GM23338 (cell line): ENCODE measurements at regions not wholly inside any gene's neighbourhood (a gene's known extent, or its start where the extent isn't known, plus 50 kb on each side); places are given as distances from the start of the nearest gene placed in this dataset.

ENCODE experiments used
- CREB1 ChIP-seq: fragments of 250-450 bp; sonication (Bioruptor Pico); IDR thresholded peaks from 2 replicates; pipeline ENCODE4 v1.5.0; 2020; ENCODE audit warnings: low read depth, mild to moderate bottlenecking, moderate library complexity
- ETS1 ChIP-seq: IDR thresholded peaks from 2 replicates; pipeline ENCODE4 v1.6.1; 2016; ENCODE audit warnings: antibody characterized with exemption
- EZH2 ChIP-seq: fragments of 200-600 bp; sonication (generic); IDR thresholded peaks from one replicate; pipeline ENCODE4 v1.8.0; 2017; ENCODE audit warnings: antibody characterized with exemption, mild to moderate bottlenecking, low read depth; ENCODE audit not compliant: unreplicated experiment
- EZH2phosphoT487 ChIP-seq: fragments of 200-600 bp; sonication (generic); IDR thresholded peaks from one replicate; pipeline ENCODE4 v1.8.1; 2018; ENCODE audit warnings: antibody characterized with exemption; ENCODE audit not compliant: unreplicated experiment
- JUNB ChIP-seq: IDR thresholded peaks from one replicate; pipeline ENCODE4 v1.6.1; 2016; ENCODE audit warnings: antibody characterized with exemption; ENCODE audit not compliant: unreplicated experiment
- NANOG ChIP-seq: IDR thresholded peaks from 2 replicates; pipeline ENCODE4 v1.6.1; 2016; ENCODE audit warnings: antibody characterized with exemption, borderline replicate concordance
- POLR2AphosphoS5 ChIP-seq: IDR thresholded peaks from 2 replicates; pipeline ENCODE4 v1.6.1; 2016; ENCODE audit warnings: antibody characterized with exemption, low read depth
- REST ChIP-seq: IDR thresholded peaks from one replicate; pipeline ENCODE4 v1.6.1; 2018; ENCODE audit warnings: antibody characterized with exemption; ENCODE audit not compliant: unreplicated experiment
- STAT1 ChIP-seq: IDR thresholded peaks from one replicate; pipeline ENCODE4 v1.6.1; 2016; ENCODE audit warnings: antibody characterized with exemption; ENCODE audit not compliant: unreplicated experiment
- ZNF114 ChIP-seq: fragments of 250-450 bp; sonication (Bioruptor Pico); IDR thresholded peaks from 2 replicates; pipeline ENCODE4 v1.5.0; 2020; ENCODE audit warnings: mild to moderate bottlenecking, moderate library complexity
- ZNF331 ChIP-seq: fragments of 250-450 bp; sonication (Bioruptor Pico); IDR thresholded peaks from 2 replicates; pipeline ENCODE4 v1.5.0; 2020; ENCODE audit warnings: low read depth, mild to moderate bottlenecking, moderate library complexity
- ZNF462 ChIP-seq: fragments of 250-450 bp; sonication (Bioruptor Pico); IDR thresholded peaks from 2 replicates; pipeline ENCODE4 v1.5.0; 2020; ENCODE audit warnings: mild to moderate bottlenecking, moderate library complexity
- TF ChIP-seq, protein P1 (sequence below), 2 experiments: fragments of 200-600 bp in 1 of 2; sonication (generic) in 1 of 2; conservative IDR thresholded peaks; 2 replicates each; pipeline versions ENCODE4 v1.5.1 to v1.6.1; 2016 to 2017; ENCODE audit warnings: antibody characterized with exemption in 2 of 2, low read depth in 2 of 2, mild to moderate bottlenecking in 2 of 2, moderate library complexity in 1 of 2

DNA sequence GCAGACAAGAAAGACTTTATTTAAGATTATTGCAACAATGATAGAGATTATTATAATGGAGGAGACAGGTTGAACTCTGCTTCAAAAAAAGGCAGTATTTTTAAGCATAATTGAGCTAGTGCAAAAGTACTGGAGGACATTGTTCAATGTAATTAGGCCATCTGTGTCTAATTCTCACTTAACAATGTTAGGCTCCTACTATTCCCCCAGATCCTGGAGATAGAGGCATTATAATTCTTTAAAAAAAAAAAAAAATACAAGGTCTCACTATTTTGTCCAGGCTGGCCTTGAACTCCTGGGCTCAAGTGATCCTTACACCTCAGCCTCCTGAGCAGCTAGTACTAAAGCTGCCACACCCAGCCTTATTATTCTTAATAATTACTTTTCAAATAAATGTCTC lies 193.4 kb upstream of the NUDT12 start:
- TF ChIP-seq POLR2AphosphoS5 (no peak), REST (no peak), EZH2phosphoT487 (no peak), EZH2 (no peak), CREB1 (CRISPR knock-in tag) (no peak), ZNF462 (CRISPR knock-in tag) (no peak), JUNB (no peak), ZNF331 (no peak), ETS1 (no peak), STAT1 (no peak), NANOG (no peak), ZNF114 (CRISPR knock-in tag) (no peak)
- TF ChIP-seq, protein P1, sequence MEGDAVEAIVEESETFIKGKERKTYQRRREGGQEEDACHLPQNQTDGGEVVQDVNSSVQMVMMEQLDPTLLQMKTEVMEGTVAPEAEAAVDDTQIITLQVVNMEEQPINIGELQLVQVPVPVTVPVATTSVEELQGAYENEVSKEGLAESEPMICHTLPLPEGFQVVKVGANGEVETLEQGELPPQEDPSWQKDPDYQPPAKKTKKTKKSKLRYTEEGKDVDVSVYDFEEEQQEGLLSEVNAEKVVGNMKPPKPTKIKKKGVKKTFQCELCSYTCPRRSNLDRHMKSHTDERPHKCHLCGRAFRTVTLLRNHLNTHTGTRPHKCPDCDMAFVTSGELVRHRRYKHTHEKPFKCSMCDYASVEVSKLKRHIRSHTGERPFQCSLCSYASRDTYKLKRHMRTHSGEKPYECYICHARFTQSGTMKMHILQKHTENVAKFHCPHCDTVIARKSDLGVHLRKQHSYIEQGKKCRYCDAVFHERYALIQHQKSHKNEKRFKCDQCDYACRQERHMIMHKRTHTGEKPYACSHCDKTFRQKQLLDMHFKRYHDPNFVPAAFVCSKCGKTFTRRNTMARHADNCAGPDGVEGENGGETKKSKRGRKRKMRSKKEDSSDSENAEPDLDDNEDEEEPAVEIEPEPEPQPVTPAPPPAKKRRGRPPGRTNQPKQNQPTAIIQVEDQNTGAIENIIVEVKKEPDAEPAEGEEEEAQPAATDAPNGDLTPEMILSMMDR (conservative IDR thresholded peaks at IDR 0.05; ENCODE audit: low read depth in 2 of 2) = no peak
